HG03460 (cell line): ENCODE measurements at regions not wholly inside any gene's neighbourhood (a gene's known extent, or its start where the extent isn't known, plus 50 kb on each side); places are given as distances from the start of the nearest gene placed in this dataset.

Experiments used
- ATAC-seq: cut with Tn5 transposase; IDR thresholded peaks from one replicate; pipeline ENCODE4 v1.9.1; 2021; ENCODE audit not compliant: unreplicated experiment

GRCh38 chr13:109454167-109454917 is 332.0 kb downstream of the IRS2 start:
- no peak for ATAC-seq

GRCh38 chr13:109451726-109452125 is 334.7 kb downstream of the IRS2 start:
- no peak for ATAC-seq

GRCh38 chr13:109448629-109449028 is 337.8 kb downstream of the IRS2 start:
- ATAC-seq = no peak

- ATAC-seq = no peak
Measured at GRCh38 chr13:109447667-109448066, 338.7 kb downstream of the IRS2 start.

- no peak for ATAC-seq
Measured at GRCh38 chr13:109440320-109440719, 346.1 kb downstream of the IRS2 start.

GRCh38 chr13:109439813-109440212 is 346.6 kb downstream of the IRS2 start:
- ATAC-seq = no peak

- no peak for ATAC-seq
Measured at GRCh38 chr13:109436841-109437240, 349.5 kb downstream of the IRS2 start.

GRCh38 chr13:109436055-109436622 is 350.2 kb downstream of the IRS2 start:
- no peak for ATAC-seq

- ATAC-seq = no peak
Measured at GRCh38 chr13:109431217-109431616, 355.2 kb downstream of the IRS2 start.

GRCh38 chr13:109428146-109428545 is 358.2 kb downstream of the IRS2 start:
- ATAC-seq = no peak

- no peak for ATAC-seq
Measured at GRCh38 chr13:109427695-109428094, 358.7 kb downstream of the IRS2 start.

GRCh38 chr13:109427148-109427547 is 359.2 kb downstream of the IRS2 start:
- ATAC-seq = no peak

GRCh38 chr13:109426690-109426990 is 359.7 kb downstream of the IRS2 start:
- ATAC-seq = no peak

- no peak for ATAC-seq
Measured at GRCh38 chr13:109425821-109426689, 360.3 kb downstream of the IRS2 start.

- no peak for ATAC-seq
Measured at GRCh38 chr13:109422161-109422560, 364.2 kb downstream of the IRS2 start.

GRCh38 chr13:109419896-109420295 is 366.5 kb downstream of the IRS2 start:
- ATAC-seq = no peak

GRCh38 chr13:109418111-109418510 is 368.3 kb downstream of the IRS2 start:
- no peak for ATAC-seq

- no peak for ATAC-seq
Measured at GRCh38 chr13:109416001-109416400, 370.4 kb downstream of the IRS2 start.

GRCh38 chr13:109415057-109415456 is 371.3 kb downstream of the IRS2 start:
- no peak for ATAC-seq

GRCh38 chr13:109412283-109412901 is 374.0 kb downstream of the IRS2 start:
- no peak for ATAC-seq

- ATAC-seq = no peak
Measured at GRCh38 chr13:109410868-109411267, 375.5 kb downstream of the IRS2 start.
